ENCODE measurements at regions not wholly inside any gene's neighbourhood (a gene's known extent, or its start where the extent isn't known, plus 50 kb on each side); places are given as distances from the start of the nearest gene placed in this dataset.
"Not testable (repeated sequence)": the region's sequence is repeated elsewhere in the genome, so short reads cannot be mapped to it uniquely, and the experiment has no call there.

GRCh38 chr12:78269620-78270019 lies 438.9 kb downstream of the NAV3 start:
- Histone ChIP-seq H3K9me3 (no peaks in the 10 kb centered on the region), H3K36me3 (no peaks in the 10 kb centered on the region), H3K27me3 (no peaks in the 10 kb centered on the region), H3K4me3 (no peak overlapping the region), H3K4me1 (no peaks in the 10 kb centered on the region), H3K27ac (no peak overlapping the region)
- intact Hi-C loops (cut with DNase I; ENCODE audit: low total_unique reads) = no loop called here
- 68 to 78% methylated on average over 1 of the region's 1 CpG for WGBS, 2 donors (ENCODE audit: low coverage in 1 of 2)
- no peak for DNase-seq
- TF ChIP-seq POLR2A (IDR thresholded peaks at IDR 0.05) = no peak
- in situ Hi-C loops (cut with MboI; ENCODE audit: low pct_ligation_motif_present in 1 of 4, low pct_unique_long_range_greater_than_20kb in 1 of 4, low sequenced_read_pairs in 3 of 4) = no loop called here

DNA sequence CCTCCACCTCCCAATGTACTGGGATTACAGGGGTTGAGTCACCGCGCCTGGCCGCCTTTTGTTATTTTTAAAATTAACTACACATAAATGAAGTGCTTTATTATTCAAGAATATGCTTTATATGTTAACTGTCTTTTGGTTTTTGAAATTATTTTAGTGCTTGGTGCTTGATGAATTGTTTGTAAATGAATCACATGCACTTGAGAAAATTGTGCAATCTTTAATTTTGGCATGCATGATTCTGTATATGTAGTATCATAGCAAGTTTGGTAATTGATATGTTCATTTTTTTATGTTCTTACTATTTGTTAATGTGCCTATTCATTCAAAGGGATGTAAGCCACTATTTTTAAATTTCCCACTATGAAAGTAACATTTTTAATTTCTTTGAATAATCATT lies 440.9 kb downstream of the NAV3 start:
- H3K27ac ChIP-seq = no peak overlapping the region
- in situ Hi-C loops (cut with MboI; ENCODE audit: low pct_ligation_motif_present in 1 of 4, low pct_unique_long_range_greater_than_20kb in 1 of 4, low sequenced_read_pairs in 3 of 4) = no loop called here
- intact Hi-C loops (cut with DNase I; ENCODE audit: low total_unique reads) = no loop called here
- H3K27me3 ChIP-seq = no peaks in the 10 kb centered on the region
- no peaks in the 10 kb centered on the region for H3K36me3 ChIP-seq
- no peaks in the 10 kb centered on the region for H3K9me3 ChIP-seq
- no peak overlapping the region for H3K4me3 ChIP-seq
- peaks cover 0 to 4% (median 0%) of the 10 kb centered on the region in 4 donors for H3K4me1 ChIP-seq
- WGBS, 2 donors (ENCODE audit: low coverage in 1 of 2) = 90 to 100% methylated on average over 3 of the region's 3 CpGs
- DNase-seq = no peak
- TF ChIP-seq POLR2A (IDR thresholded peaks at IDR 0.05) = no peak
- no peak for TF ChIP-seq CTCF (IDR thresholded peaks at IDR 0.05)
- no peak for TF ChIP-seq EP300 (IDR thresholded peaks at IDR 0.05; ENCODE audit: low read depth)
- TF ChIP-seq POLR2AphosphoS5 (IDR thresholded peaks at IDR 0.05) = no peak

DNA sequence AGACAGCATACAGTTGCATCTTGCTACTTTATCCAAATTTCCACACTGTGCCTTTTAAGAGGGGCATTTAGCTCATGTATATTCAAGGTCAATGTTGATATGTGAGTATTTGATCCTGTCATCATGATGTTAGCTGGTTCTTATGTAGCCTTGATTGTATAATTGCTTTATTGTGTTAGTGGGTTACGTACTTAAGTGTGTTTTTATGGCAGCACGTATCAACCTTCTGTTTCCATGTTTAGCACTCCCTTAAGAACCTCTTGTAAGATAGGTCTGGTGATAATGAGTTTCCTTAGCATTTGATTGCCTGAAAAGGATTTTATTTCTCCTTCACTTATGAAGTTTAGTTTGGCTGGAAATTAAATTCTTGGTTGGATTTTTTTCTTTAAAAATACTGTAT lies 445.2 kb downstream of the NAV3 start:
- Histone ChIP-seq H3K27ac (no peak overlapping the region), H3K36me3 (no peaks in the 10 kb centered on the region), H3K4me3 (no peak overlapping the region), H3K27me3 (no peaks in the 10 kb centered on the region), H3K4me1 (peaks cover 0 to 8% (median 0%) of the 10 kb centered on the region in 4 donors), H3K9me3 (no peaks in the 10 kb centered on the region)
- no peak for TF ChIP-seq CTCF (IDR thresholded peaks at IDR 0.05)
- TF ChIP-seq POLR2A (IDR thresholded peaks at IDR 0.05) = no peak
- no peak for TF ChIP-seq POLR2AphosphoS5 (IDR thresholded peaks at IDR 0.05)
- WGBS, 2 donors (ENCODE audit: low coverage in 1 of 2) = 50% methylated on average over 2 of the region's 2 CpGs; no CpG with 5 or more reads in 1 of the 2 donors
- no peak for DNase-seq
- intact Hi-C loops (cut with DNase I; ENCODE audit: low total_unique reads) = no loop called here
- in situ Hi-C loops (cut with MboI; ENCODE audit: low pct_ligation_motif_present in 1 of 4, low pct_unique_long_range_greater_than_20kb in 1 of 4, low sequenced_read_pairs in 3 of 4) = no loop called here

DNA sequence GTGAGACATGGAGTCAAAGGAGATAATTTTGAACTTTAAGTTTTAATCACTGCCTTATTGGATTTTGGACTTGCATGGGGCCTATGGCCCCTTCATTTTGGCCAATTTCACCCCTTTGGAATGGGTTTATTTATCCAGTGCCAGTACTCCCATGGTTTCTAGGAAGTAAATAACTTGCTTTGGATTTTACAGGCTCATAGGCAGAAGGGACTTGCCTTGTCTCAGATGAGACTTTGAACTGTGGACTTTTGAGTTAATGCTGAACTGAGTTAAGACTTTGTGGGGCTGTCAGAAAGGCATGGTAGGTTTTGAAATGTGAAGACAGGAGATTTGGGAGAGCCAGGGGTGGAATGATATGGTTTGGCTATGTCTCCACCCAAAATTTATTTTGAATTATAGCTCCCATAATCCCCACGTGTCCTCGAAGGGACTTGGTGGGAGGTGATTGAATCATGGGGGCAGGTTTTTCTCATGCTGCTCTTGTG lies 448.1 kb downstream of the NAV3 start:
- no peak for DNase-seq
- Histone ChIP-seq H3K27ac (peak overlapping the region in 1 of 4 donors; percentile 8), H3K36me3 (no peaks in the 10 kb centered on the region), H3K9me3 (no peaks in the 10 kb centered on the region), H3K4me3 (no peak overlapping the region), H3K4me1 (peaks cover 0 to 8% (median 0%) of the 10 kb centered on the region in 4 donors), H3K27me3 (no peaks in the 10 kb centered on the region)
- intact Hi-C loops (cut with DNase I; ENCODE audit: low total_unique reads) = no loop called here
- TF ChIP-seq EP300 (IDR thresholded peaks at IDR 0.05; ENCODE audit: low read depth) (no peak), CTCF (IDR thresholded peaks at IDR 0.05) (no peak), POLR2AphosphoS5 (IDR thresholded peaks at IDR 0.05) (no peak), POLR2A (IDR thresholded peaks at IDR 0.05) (no peak)
- in situ Hi-C loops (cut with MboI; ENCODE audit: low pct_ligation_motif_present in 1 of 4, low pct_unique_long_range_greater_than_20kb in 1 of 4, low sequenced_read_pairs in 3 of 4) = no loop called here
- 88 to 92% methylated on average over 2 of the region's 2 CpGs for WGBS, 2 donors (ENCODE audit: low coverage in 1 of 2)

GRCh38 chr12:78279567-78279966 lies 448.9 kb downstream of the NAV3 start:
- no peaks in the 10 kb centered on the region for H3K27me3 ChIP-seq
- no peak for TF ChIP-seq POLR2A (IDR thresholded peaks at IDR 0.05)
- TF ChIP-seq EP300 (IDR thresholded peaks at IDR 0.05; ENCODE audit: low read depth) = no peak
- no peak for TF ChIP-seq CTCF (IDR thresholded peaks at IDR 0.05)
- no peak for TF ChIP-seq POLR2AphosphoS5 (IDR thresholded peaks at IDR 0.05)
- H3K9me3 ChIP-seq = no peaks in the 10 kb centered on the region
- H3K36me3 ChIP-seq = no peaks in the 10 kb centered on the region
- H3K27ac ChIP-seq = no peak overlapping the region
- no peak for DNase-seq
- in situ Hi-C loops (cut with MboI; ENCODE audit: low pct_ligation_motif_present in 1 of 4, low pct_unique_long_range_greater_than_20kb in 1 of 4, low sequenced_read_pairs in 3 of 4) (no loop called here), intact Hi-C loops (cut with DNase I; ENCODE audit: low total_unique reads) (no loop called here)
- peaks cover 0 to 8% (median 0%) of the 10 kb centered on the region in 4 donors for H3K4me1 ChIP-seq
- H3K4me3 ChIP-seq = no peak overlapping the region
- 84 to 90% methylated on average over 5 of the region's 5 CpGs for WGBS, 2 donors (ENCODE audit: low coverage in 1 of 2)

- H3K27ac ChIP-seq; H3K9me3 ChIP-seq; H3K36me3 ChIP-seq; intact Hi-C loops (cut with DNase I; ENCODE audit: low total_unique reads); H3K4me3 ChIP-seq; DNase-seq; H3K4me1 ChIP-seq; H3K27me3 ChIP-seq; in situ Hi-C loops (cut with MboI; ENCODE audit: low pct_ligation_motif_present in 1 of 4, low pct_unique_long_range_greater_than_20kb in 1 of 4, low sequenced_read_pairs in 3 of 4): not testable (repeated sequence)
- WGBS, 2 donors (ENCODE audit: low coverage in 1 of 2) = 69 to 76% methylated on average over 2 of the region's 2 CpGs
Measured at GRCh38 chr12:78281102-78281501, 450.4 kb downstream of the NAV3 start.

Measured in transverse colon (tissue), 4 donors.